D341Med (cell line): ENCODE measurements at regions not wholly inside any gene's neighbourhood (a gene's known extent, or its start where the extent isn't known, plus 50 kb on each side); places are given as distances from the start of the nearest gene placed in this dataset.
A peak's percentile ranks its signal among the peaks of the same experiment; 100 is the strongest.
"Not testable (repeated sequence)": the region's sequence is repeated elsewhere in the genome, so short reads cannot be mapped to it uniquely, and the experiment has no call there.

Source experiments
- DNase-seq: peaks from one replicate; pipeline ENCODE4 v3.0.0; 2012; ENCODE audit warnings: low spot score

DNA sequence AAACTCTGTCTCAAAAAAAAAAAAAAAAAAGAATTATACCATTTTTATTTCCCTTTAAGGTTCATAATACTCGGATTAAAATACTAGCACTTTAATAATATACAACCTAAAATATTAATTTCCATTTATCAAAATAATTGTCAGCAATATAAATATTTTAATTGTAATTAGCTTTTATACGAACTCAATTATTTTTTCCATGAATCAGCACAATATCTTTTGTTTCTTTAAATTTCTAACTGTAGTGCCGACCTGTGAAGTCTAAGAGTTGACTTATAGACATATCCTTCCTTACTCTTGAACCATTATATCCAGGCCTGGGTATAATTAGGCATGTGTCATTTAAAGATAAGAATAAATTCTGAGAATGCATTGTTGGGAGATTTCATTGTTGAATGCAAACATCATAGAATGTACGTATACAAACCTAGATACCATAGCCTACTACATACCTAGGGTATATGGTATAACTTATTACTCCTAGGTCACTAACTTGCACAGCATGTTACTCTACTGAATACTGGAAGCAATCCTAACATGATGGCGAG is 996.7 kb upstream of the TMPRSS15 start:
- DNase-seq: no peak

DNA sequence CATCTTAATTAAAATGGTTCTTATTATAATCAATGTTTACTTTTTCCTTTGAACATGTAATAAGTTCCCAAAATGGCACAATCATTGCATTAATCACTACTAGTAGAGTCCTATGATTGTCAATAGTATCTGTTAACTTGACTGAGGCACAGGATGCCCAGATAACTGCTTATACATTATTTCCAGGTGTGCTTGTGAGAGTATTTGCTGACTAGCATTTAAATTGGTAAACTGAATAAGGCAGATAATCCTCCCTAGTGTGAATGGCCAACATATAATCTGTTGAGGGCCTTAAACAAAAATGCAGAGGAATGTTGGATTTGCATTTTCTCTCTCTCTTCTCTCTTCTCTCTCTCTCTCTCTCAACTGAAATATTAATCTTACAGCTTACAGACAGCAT is 999.3 kb upstream of the TMPRSS15 start:
- DNase-seq: no peak

DNA sequence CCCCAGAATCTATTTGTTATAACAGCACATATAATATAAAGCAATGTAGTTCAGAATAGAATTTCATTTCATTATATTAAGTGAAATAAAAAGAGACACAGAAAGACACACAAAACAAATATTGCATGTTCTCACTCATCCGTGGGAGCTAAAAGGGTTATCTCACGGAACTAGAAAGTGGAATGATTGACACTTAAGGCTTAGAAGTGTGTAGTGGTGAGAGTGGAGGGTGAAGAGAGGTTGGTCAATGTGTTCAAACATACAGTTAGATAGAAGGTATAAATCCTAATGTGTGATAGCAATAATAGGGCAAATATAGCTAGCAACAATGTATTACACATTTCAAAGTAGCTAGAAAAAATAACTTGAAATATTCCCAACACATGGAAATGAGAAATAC is 1001.7 kb upstream of the TMPRSS15 start:
- no peak for DNase-seq

DNA sequence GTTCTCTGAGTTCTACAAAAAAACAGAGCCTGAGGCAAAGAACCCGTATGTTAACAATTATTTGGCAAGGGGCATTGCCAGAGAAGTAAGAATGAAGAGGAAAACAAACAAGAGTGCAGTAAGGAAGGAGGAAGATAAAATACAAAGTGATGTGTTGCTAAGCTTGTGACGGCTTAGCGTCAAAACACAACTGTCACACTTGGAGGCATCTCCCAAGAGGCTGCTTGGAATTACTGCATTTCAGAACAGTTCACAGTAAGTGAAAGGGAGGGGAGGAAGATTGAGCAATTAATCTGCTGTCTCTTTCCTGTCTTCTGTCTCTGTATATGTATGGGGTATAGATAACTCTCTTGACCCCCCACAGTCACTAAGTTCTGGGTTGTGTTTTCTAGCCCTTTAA is 1017.0 kb upstream of the TMPRSS15 start:
- peak; percentile 43 for DNase-seq

DNA sequence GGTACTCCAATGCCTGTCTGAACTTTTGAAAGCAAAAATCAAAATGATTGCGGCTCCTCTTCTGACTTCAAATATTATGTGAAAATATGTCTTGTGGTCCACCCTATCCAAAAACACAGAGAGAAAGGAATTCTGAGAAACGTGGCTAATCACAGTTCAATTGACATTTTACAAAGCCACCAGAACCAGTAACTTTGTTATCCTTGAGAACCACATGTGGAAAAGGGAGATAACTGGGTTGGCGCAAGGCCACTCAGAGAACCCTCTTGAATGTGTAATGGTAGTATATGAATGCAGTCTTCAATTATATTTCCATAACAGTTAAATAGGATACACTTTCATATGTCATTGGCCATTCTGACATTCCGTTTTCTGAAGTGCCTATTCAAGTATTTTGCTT is 1030.0 kb upstream of the TMPRSS15 start:
- no peak for DNase-seq

DNA sequence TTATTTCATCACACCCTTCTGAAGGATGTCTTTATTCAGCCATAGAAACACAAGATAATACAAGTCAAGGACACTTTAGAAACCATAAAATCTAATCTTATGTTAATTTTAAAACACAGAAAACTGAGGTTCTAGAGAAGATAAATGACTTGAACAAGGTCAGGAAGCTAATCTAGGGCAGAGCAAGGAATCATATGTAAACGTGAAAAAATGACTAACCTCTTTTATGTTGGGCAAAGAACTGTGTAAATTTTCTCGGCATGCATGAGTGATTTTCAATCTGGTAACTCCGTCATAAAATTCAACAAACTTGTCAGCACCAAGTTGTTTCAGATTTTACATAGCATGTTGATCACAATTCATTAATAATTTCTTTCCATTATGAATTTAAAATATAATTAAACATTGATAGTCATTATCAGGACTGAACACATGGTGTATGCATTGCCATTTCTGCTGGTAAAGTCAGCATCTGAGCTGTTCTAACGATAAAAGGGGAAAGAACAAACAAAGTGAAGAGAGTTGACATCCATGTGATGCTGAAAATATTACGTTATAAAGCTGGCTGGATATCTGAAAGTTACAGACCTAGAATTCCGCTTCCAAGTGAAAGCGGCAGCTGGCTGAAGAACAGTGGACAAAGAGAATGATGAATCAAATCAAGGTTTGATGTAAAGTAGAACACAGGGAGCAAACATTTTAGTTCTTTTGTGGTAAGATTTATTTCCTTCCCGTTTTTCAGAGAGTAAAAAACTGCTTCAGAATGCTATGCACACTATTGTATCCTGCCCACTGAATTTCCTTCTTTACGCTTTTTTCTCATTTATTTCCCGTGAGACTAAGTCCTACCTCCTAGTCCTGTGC is 1037.4 kb upstream of the TMPRSS15 start:
- no peak for DNase-seq

DNA sequence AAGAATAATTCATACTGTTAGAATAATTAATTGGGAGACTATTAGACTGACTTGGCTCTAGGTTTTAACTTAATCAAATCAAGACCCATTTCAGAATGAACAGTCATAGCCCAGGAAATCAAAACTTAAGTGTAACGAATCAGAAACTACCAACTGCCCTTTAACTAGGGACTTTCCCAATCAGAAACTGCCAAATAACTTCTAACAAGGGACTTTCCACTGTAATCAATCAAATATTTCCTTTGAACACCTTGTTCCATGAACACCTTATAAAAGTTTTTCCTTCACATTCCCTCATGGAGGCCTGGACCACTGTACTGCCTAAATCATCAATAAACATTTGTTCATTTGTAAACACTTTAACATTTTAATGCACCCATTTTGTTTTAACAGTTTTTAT is 1054.7 kb upstream of the TMPRSS15 start:
- no peak for DNase-seq

DNA sequence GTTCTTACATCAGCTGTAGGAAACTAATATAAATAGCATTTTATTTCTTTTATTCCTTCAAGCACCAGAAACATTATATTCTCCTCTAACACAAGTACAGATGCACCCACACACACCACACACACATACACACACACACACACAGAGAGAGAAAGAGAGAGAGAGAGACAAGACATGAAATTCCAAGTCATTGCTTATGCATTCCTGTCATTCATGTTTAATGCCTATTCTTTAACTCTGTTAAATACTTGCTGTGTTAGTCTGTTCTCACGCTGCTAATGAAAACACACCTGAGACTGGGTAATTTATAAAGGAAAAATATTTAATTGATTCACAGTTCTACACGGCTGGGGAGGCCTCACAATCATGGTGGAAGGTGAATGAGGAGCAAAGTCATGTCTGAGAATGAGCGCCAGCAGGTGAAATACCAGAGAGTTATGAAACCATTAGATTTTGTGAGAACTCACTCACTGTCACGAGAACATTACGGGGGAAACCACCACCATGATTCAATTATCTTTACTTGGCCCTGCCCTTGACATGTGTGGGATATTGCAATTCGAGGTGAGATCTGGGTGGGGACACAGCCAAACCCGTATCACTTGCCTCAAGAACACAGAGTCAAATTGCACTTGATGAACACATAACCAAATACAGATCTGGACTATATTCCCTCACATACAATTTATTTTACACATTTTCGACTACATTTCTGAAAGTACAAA is 1058.1 kb upstream of the TMPRSS15 start:
- no peak for DNase-seq

DNA sequence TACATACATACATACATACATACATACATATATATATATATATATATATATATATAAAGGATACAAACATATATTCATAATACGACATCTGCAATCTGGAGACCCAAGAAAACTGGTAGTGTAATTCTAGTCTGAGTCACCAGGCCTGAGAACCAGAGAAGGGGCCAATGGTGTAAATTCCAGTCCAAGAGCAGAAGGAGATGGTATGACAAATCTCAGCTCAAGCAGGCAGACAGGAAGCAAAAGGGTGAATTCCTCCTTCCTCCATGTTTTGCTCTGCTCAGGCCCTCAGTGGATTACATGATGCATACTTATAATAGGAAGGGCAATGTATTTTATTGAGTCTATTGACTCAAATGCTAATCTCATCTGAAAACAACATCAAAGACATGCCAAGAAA is 1060.4 kb upstream of the TMPRSS15 start:
- DNase-seq: no peak

DNA sequence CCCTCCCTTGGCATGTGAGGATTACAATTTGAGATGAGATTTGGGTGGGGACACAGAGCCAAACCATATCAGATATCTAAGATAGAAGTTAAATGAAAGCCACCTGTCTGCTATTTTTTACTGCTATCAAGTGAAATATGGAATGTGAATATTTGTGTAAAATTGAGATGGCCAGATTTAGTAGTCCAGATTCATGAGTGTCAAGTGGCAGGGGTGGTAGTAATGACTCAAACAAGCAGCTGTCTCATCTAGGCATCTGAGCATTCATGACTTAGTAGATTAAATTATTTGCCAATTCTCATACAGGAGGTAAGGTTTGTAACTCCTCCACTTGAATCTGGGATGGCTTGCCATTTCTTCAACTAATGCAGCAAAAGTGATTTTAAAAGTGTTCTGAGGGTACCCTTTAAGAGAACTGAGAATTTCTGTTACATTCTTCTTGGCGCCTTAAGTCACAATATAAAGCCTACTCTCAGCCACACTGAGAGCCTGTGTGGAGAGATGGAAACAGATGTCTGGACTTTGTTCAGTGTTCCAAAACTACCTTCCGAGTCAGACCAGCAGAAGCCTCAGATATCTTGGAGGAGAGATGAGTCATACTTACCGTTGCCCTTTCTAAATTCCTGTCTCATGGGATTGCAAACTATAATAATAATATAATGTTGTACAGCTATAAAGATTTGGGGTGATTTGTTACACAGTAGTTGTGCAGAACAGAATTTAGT is 1065.6 kb upstream of the TMPRSS15 start:
- DNase-seq: no peak

DNA sequence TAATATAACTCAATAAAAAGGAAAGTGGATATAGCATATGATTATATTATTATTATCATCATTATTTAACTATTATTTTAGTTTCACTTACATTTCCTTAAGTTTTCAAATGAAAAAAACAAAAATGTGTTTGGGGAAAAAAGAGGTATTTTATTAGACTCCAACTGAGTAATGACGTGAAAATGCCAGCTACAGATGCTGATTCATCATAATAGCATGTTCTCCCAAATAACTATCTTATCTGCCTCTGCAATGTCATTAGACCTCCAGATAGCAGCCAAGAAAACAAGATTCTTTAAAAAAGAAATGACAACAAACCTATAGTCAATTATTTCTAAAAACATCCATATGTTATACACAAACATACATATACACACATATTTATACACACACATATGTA is 1071.9 kb upstream of the TMPRSS15 start:
- no peak for DNase-seq

DNA sequence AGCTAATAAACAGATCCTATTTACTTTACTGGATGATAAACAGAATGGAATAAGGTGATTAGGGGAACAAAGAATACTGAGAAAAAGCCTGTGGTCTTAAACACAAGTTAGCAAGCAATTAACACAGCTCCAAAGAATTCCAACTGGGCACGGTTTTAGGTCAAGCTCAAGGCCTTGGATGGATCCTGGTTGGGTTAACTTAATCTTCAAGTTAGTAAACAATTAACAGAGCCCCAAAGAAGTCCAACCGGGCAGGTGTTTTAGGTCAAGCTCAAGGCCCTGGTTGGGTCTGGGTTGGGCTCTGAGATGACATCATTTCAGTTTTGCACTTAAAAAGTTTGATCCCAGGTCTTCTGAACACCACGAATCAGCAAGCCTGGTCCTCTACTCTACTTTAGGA is 1086.3 kb upstream of the TMPRSS15 start:
- DNase-seq: no peak

DNA sequence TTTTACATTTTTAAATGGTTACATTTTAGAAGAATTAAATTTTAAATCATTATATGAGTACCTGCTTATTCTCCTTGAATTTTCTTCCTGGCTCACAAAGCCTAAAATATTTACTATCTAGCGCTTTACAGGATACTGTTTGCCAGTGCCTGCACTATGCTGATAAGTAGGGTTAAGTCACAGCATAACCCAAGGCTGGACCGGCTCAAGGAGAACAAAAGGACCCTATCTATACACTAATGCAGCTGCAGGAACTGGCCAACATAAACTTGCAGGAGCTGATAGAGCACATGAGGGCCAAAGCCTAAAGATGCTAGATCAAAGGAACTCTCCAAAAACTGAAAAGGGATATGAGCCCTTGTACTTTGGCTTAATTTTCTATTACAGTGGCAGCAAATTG is 1086.9 kb upstream of the TMPRSS15 start:
- DNase-seq: no peak

DNA sequence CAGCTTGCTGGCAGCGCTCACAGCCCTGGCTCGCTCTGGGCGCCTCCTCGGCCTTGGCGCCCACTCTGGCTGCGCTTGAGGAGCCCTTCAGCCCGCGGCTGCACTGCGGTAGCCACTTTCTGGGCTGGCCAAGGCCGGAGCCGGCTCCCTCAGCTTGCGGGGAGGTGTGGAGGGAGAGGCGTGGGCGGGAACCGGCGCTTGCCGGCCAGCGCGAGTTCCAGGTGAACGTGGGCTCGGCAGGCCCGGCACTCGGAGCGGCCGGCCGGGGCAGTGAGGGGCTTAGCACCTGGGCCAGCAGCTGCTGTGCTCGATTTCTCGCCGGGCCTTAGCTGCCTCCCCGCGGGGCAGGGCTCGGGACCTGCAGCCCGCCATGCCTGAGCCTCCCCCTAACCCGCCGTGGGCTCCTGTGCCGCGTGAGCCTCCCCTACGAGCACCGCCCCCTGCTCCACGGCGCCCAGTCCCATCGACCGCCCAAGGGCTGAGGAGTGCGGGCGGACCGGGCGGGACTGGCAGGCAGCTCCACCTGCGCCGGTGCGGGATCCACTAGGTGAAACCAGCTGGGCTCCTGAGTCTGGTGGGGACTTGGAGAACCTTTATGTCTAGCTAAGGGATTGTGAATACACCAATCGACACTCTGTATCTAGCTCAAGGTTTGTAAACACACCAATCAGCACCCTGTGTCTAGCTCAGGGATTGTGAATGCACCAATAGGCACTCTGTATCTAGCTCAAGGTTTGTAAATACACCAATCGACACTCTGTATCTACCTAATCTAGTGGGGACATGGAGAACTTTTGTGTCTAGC is 1090.1 kb upstream of the TMPRSS15 start:
- not testable (repeated sequence) for DNase-seq

DNA sequence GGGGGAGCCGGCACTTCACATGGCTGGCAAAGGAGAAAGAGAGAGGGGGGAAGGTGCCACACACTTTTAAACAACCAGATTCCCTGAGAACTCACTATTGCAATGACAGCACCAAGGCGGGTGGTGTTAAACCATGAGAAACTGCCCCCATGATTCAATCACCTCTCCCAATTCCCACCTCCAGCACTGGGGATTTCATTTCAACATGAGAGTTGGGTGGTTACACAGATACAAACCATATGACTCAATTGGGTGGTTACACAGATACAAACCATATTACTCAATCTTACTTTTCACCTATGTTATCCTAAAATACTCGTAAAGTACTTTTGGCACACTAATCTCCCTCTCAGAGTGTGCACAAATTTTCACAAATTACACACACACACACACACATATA is 1097.5 kb upstream of the TMPRSS15 start:
- no peak for DNase-seq

DNA sequence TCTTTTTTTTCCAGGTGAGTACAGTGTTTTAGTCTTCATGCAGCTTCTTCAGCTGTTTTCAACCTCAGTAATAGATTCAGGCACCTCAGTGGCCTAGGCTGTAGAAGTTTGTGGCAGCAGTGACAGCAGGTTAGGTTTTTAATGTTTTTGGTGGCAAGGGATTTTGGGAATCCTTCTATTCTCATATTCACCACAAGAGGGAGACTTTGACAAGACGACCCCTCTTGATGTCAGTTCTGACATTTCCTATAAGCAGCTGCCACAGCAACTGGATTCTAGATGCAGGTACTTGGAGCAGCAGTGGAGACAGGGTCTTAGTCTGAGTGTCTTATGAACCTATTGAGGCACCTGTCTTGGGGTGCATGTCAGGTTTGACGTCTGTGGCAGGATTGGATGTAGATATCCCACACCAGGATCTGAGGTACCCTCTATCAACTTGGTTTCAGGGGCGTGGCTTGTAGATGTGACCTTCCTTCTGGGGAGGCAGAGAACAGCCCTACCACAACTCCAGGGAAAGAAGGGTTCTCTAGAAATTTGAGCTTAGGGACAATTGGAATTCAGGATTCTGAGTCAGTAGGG is 1104.2 kb upstream of the TMPRSS15 start:
- peak; percentile 59 for DNase-seq

DNA sequence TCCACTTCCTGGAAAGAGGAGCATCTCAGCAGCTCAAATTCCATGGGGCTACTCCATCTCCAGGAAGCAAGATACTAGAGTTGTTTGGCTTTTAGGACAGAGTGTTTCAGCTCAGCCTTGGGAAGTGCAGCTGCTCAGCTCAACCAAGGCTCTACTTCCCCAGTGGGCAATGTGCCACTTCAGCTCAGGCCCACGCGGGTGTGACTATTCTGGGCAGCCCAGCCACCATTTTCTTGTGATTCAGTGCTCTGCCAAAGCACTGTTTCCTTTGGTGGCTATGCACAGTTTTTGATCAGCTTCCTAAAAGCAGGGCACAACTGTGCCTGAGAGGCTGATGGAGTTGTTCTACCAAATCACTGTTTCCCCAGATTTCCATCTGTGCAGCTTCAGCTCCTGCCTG is 1104.9 kb upstream of the TMPRSS15 start:
- no peak for DNase-seq

DNA sequence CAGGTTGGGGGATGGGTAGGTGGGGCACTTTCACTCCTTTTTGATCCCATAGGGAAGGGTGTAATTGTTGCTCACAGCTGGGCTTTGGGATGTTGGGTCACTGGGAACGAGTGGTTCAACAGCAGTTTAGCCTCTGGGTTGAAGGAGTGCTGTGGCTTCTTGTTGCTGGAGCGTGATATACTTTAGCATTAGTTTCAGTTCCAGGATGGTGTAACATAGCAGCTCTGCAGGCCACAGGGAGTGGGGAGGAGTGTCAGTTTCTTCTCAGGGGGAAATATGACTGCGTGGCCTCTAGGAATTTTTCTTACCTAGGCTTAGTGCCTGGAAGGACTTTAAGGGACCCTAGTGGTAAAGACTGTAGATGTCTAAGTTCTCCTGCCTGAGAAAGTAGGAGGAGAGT is 1105.3 kb upstream of the TMPRSS15 start:
- DNase-seq: no peak

DNA sequence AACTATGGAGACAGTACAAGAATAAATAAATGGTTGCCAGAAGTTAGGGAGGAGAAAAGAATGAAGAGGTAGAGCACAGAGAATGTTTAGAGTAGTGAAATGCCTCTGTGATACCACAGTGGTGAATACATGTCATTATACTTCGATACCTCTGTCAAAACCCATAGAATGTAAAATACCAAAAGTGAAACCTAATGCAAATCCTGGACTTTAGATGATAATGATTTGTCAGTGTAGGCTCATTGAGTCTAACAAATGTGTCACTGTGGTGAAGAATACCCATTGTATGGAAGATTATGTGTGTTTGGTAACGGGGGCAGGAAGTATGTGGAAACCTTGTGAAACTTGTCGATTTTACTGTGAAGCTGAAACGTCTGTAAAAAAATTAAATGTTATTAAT is 1106.5 kb upstream of the TMPRSS15 start:
- no peak for DNase-seq

DNA sequence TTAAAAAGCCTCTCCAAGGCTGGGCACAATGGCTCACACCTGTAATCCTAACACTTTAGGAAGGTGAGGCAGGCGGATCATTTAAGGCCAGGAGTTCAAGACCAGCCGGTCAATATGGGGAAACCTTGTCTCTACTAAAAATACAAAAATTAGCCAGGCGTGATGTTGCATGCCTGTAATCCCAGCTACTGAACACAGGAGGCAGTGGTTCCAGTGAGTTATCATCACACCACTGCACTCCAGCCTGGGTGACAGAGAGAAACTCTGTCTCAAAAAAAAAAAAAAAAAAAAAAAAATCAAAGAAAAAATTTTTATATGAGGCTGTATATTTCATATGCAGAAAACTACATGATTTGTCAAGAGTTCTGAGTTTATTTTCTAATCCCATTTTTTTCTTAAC is 1107.1 kb upstream of the TMPRSS15 start:
- no peak for DNase-seq

DNA sequence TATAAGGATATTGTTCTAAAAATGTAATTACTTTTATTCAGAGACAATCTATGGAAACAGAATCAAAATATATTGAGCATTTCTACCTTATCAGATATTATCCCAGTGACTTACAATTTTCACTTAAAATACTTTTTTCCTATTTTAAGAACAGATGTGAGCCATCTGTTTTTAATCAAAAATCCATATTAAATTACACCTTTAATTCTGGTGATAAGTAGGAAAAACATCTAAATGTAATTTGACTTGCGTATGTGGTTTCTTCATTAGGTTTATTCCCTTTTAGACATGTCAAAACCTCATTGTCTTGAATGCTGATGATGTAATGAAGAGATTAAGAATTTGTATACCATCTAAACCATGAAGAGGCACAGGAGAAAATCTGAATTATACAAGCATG is 1118.8 kb upstream of the TMPRSS15 start:
- no peak for DNase-seq
